ENCODE measurements at regions not wholly inside any gene's neighbourhood (a gene's known extent, or its start where the extent isn't known, plus 50 kb on each side); places are given as distances from the start of the nearest gene placed in this dataset.

DNA sequence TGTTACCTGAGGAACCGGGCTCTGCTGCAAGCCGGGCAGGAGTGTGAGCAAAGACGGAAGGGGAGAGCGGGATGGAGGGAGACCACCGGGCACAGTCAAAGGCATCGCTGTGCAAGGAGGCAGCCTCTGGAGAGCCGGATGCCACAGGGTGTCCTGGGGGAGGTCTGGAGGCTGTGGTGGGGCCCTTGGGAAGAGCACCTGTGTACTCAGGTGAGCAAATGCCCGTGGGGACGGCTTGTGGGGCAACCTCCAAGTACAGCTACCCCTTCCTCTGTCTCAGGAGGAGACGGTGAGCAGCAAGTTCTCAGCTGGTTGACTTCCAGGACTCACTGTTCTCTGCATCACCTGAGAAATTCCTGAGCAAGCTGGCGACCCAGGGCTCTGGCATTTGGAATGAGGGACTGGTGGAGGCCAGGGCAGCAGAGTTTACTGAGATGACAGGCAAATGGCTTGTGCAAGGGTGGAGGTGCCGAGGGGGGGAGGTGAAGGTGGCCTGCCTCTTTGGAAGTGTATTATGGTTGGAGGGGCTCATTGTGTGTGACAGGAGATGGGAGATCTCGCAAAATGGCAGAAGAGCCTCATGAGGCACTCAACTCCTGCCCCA, 345.2 kb upstream of the SHH start:
- TF ChIP-seq, protein P1, sequence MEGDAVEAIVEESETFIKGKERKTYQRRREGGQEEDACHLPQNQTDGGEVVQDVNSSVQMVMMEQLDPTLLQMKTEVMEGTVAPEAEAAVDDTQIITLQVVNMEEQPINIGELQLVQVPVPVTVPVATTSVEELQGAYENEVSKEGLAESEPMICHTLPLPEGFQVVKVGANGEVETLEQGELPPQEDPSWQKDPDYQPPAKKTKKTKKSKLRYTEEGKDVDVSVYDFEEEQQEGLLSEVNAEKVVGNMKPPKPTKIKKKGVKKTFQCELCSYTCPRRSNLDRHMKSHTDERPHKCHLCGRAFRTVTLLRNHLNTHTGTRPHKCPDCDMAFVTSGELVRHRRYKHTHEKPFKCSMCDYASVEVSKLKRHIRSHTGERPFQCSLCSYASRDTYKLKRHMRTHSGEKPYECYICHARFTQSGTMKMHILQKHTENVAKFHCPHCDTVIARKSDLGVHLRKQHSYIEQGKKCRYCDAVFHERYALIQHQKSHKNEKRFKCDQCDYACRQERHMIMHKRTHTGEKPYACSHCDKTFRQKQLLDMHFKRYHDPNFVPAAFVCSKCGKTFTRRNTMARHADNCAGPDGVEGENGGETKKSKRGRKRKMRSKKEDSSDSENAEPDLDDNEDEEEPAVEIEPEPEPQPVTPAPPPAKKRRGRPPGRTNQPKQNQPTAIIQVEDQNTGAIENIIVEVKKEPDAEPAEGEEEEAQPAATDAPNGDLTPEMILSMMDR (conservative IDR thresholded peaks at IDR 0.05 in 1 of 2, IDR thresholded peaks at IDR 0.05 in 1 of 2; ENCODE audit: low read depth in 1 of 2, low read length in 2 of 2): no peak
- no peak for TF ChIP-seq EZH2 (IDR thresholded peaks at IDR 0.05; ENCODE audit: low read length, missing control alignments)
